Fibroblast of pulmonary artery (primary cell): ENCODE measurements at regions not wholly inside any gene's neighbourhood (a gene's known extent, or its start where the extent isn't known, plus 50 kb on each side); places are given as distances from the start of the nearest gene placed in this dataset.

Experiments used
- DNase-seq: peaks from one replicate; pipeline ENCODE4 v3.0.0-alpha.2; 2010; ENCODE audit warnings: low read depth
- H3K4me3 ChIP-seq: replicated peaks from 2 replicates; pipeline ENCODE4 v1.5.1; 2011; ENCODE audit warnings: low read depth, mild to moderate bottlenecking, control low read depth, low read length, moderate library complexity
- TF ChIP-seq, protein P1 (sequence below): IDR thresholded peaks from 2 replicates; pipeline ENCODE4 v1.5.1; 2011; ENCODE audit warnings: mild to moderate bottlenecking, control low read depth, low read length, inconsistent platforms; ENCODE audit errors: missing control alignments

DNA sequence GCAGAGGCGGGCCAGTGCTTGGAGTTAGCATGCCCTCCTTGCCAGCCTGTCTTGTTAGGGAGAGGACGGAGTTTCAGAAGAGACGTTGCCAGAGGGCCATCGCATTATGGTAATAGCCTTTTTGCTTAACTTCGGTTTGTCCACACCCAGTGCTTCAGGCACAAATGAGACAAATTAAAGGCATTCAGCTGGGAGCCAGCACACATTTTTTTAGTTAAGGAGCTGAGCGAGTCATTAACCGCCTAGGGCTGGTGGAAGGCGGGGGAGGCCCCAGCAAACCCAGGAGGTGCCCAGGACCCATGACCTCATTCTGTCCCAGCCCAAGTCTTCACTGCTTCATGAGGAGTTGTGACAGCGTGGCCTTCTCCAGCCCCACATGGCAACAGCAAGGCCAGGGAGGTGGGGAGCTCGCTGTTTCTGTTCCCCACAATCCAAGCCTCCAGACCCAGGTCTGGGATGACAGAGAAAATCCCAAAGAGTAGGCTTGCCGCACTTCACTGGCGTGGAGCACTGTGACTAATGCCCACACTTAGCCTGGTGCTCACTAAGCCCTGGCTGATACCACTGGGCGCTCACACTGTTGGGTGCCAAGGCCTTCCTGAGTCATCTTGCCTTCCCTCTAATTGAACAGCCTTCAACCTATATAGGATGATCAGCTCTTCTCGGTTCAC is 237.1 kb downstream of the ANKRD60 start:
- TF ChIP-seq, protein P1, sequence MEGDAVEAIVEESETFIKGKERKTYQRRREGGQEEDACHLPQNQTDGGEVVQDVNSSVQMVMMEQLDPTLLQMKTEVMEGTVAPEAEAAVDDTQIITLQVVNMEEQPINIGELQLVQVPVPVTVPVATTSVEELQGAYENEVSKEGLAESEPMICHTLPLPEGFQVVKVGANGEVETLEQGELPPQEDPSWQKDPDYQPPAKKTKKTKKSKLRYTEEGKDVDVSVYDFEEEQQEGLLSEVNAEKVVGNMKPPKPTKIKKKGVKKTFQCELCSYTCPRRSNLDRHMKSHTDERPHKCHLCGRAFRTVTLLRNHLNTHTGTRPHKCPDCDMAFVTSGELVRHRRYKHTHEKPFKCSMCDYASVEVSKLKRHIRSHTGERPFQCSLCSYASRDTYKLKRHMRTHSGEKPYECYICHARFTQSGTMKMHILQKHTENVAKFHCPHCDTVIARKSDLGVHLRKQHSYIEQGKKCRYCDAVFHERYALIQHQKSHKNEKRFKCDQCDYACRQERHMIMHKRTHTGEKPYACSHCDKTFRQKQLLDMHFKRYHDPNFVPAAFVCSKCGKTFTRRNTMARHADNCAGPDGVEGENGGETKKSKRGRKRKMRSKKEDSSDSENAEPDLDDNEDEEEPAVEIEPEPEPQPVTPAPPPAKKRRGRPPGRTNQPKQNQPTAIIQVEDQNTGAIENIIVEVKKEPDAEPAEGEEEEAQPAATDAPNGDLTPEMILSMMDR: no peak
- H3K4me3 ChIP-seq: no peak overlapping the region
- DNase-seq: no peak

DNA sequence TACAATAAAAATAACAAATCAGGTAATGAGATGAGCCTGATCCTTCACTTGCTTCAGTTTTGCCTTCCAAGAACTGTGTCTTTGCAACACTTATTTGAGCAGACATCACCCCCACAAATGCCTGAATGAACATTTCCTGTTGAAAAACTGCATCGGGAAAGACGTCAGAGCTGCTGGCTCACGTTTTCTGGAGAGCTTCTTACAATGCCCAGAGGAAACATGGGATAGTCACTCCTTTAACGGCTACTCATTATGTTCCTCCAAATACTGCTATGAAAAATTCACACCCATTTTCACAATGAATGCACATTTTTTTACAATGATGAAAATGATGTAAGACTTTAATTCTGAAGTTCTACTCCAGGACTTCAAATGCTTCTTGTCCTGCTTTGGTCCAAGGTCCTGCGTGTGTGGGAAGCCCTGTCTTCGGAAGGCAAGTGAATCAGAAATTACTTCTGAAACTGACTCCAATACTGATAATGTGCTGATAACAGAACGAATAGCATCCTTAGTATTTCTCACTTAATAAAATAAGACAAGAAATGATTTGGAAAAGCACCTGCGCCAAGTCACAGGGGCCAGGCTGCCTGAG is 238.0 kb downstream of the ANKRD60 start:
- TF ChIP-seq, protein P1: no peak
- DNase-seq: peak; percentile 57
- H3K4me3 ChIP-seq: no peak overlapping the region

DNA sequence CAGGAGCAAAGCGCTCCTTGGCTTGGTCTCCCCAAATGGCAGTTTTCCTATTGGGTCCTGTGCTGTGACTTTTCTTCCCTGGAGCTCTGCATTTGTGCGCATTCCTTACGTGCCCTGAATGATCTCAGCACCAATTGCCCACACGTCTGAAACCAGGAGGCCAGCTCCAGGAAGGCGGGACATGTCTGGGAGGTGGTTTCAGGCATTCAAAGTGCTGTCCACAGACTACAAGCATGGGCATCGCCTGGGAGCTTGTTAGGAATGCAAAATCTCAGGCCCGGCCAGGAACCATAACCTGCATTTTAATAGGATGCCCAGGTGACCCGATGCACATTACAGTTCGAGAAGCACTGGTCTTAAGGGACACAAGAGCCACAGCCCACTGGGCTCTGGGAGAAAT is 239.6 kb downstream of the ANKRD60 start:
- TF ChIP-seq, protein P1: no peak
- no peak for DNase-seq
- no peak overlapping the region for H3K4me3 ChIP-seq

DNA sequence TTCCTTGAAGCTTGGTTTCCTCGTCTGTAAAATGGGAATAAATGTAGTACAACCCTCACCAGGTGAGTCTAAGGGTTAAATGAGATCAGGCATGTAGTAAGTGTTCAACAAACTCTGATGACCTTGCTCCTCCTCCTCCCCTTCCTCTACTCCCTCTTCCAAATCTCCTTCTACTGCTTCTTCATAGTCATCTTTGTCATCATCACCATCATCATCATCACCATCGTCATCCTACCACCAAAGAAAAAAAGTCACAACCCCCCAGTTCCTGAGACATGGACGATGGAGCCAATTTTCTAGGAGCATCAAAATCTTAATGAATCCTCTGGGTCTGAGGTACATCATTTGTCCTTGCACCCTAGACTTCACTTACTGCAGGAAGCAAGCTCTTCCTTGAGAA is 240.0 kb downstream of the ANKRD60 start:
- TF ChIP-seq, protein P1: no peak
- no peak for DNase-seq

DNA sequence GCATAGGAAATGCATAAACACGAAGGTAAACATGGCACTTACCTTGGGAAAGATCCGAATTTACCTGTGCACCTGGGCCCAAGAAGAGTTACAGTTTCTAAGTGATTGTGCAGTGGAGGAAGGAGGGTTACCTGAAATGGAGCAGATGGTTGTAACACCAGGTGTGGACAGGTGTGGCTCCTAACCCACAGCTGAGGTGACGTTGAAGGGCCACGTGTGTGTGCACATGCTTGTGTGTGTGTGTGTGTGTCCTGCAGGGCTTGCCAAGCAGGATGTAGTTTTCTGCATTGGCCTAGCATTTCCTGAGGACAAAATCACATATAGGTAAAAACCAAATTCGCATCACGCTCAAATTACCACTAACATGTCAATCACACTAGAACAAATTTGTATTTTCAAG is 240.8 kb downstream of the ANKRD60 start:
- DNase-seq: no peak
- TF ChIP-seq, protein P1: no peak
- no peak overlapping the region for H3K4me3 ChIP-seq

More for the DNA sequence above, 240.0 kb downstream of the ANKRD60 start:
- no peak overlapping the region for H3K4me3 ChIP-seq

DNA sequence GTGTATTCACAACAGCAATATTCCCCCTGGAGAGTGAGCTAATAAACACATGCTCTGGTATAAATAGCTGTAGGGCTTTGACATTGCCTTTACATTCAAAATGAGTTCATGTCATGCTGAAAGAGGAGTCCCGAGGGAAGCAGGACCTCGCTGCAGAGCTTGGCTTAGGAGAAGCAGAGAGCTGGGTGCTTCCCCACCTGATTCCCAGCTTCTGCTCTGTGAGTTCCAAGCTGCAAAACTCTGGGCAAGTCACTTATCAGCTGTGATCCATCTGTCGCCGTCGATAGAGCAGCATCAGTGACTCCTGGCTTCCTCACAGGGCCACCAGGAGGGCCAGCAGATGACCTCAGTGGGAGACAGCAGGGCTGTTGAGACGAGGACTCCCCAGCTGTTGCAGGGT is 241.8 kb downstream of the ANKRD60 start:
- H3K4me3 ChIP-seq: no peak overlapping the region
- DNase-seq: no peak
- TF ChIP-seq, protein P1: no peak

DNA sequence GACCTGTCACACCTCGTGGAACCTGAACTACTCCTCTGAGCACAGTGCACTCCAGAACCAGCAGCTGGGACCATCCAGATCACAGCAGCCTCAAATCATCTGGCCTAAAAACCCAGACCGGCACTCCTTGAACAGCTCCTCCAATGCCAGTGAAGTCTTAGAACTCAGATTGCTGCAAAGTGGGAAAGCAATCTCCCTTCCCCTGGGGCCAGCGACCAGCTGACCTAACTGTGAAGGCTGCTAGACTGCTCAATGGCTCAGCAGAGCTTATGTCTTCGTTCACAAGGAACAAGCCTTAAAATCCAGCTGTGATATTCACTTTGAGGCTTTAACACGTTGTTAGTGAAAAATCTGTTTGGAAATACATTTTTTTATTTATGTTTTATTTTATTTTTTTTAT is 243.2 kb downstream of the ANKRD60 start:
- TF ChIP-seq, protein P1: no peak
- no peak overlapping the region for H3K4me3 ChIP-seq
- DNase-seq: no peak
